OCI-LY7 (cell line): ENCODE measurements at regions not wholly inside any gene's neighbourhood (a gene's known extent, or its start where the extent isn't known, plus 50 kb on each side); places are given as distances from the start of the nearest gene placed in this dataset.

Experiments
- BruUV-seq: library from RNA; stranded (reverse); fragments of 400-500 nt; replicated peaks from 2 replicates; lab custom pipeline; 2021; lab: Mats Ljungman, UMichigan
- CTCF ChIA-PET: fragments of 300-600 bp; sonication (Branson Sonifier 250); formaldehyde crosslinking; loops from one replicate; lab custom pipeline; 2022; ENCODE audit warnings: antibody characterized with exemption; ENCODE audit not compliant: unreplicated experiment; lab: Charles Lee
- POLR2A ChIA-PET: fragments of 300-600 bp; sonication (Branson Sonifier 250); formaldehyde crosslinking; loops from one replicate; lab custom pipeline; 2022; ENCODE audit warnings: antibody characterized with exemption; lab: Charles Lee
- DNase-seq: peaks from one replicate; pipeline ENCODE4 v3.0.0-alpha.2; 2015; ENCODE audit warnings: low spot score
- H2AFZ ChIP-seq: fragments of 200-600 bp; sonication (generic), shearing (Covaris generic); 2 replicates; pipeline ENCODE4 v1.6.1; 2014; ENCODE audit warnings: mild to moderate bottlenecking, antibody characterized with exemption, low read length, moderate library complexity
- H3K27ac ChIP-seq: fragments of 200-600 bp; sonication (generic); 2 replicates; pipeline ENCODE4 v1.5.1; 2014; ENCODE audit warnings: mixed run types, low read depth, mild to moderate bottlenecking, moderate library complexity, low read length, inconsistent platforms; ENCODE audit not compliant: poor library complexity, severe bottlenecking
- H3K36me3 ChIP-seq: fragments of 200-600 bp; sonication (generic); 2 replicates; pipeline ENCODE4 v1.6.1; 2014; ENCODE audit warnings: mild to moderate bottlenecking, antibody characterized with exemption, low read length, moderate library complexity, mixed read lengths; ENCODE audit not compliant: insufficient read depth
- H3K4me1 ChIP-seq: fragments of 200-600 bp; sonication (generic); 2 replicates; pipeline ENCODE4 v1.5.1; 2014; ENCODE audit warnings: mild to moderate bottlenecking, low read length; ENCODE audit not compliant: insufficient read depth, poor library complexity, severe bottlenecking
- H3K4me2 ChIP-seq: fragments of 200-600 bp; sonication (generic); 2 replicates; pipeline ENCODE4 v1.6.1; 2014; ENCODE audit warnings: mild to moderate bottlenecking, low read length
- H3K4me3 ChIP-seq: fragments of 200-600 bp; sonication (generic); 2 replicates; pipeline ENCODE4 v1.5.1; 2014; ENCODE audit warnings: mild to moderate bottlenecking, low read depth, low read length; ENCODE audit not compliant: poor library complexity, severe bottlenecking
- H3K79me2 ChIP-seq: fragments of 200-600 bp; sonication (generic); 2 replicates; pipeline ENCODE4 v1.6.1; 2016; ENCODE audit warnings: low read depth, mild to moderate bottlenecking, low read length, moderate library complexity, mixed read lengths; ENCODE audit not compliant: insufficient read depth
- H3K9me2 ChIP-seq: fragments of 200-600 bp; sonication (generic); 2 replicates; pipeline ENCODE4 v1.6.1; 2016; ENCODE audit warnings: mild to moderate bottlenecking, low read length, mixed read lengths; ENCODE audit not compliant: insufficient read depth
- H3K9me3 ChIP-seq: fragments of 200-600 bp; sonication (generic); 2 replicates; pipeline ENCODE4 v1.6.1; 2014; ENCODE audit warnings: mild to moderate bottlenecking, mixed run types, low read length, mixed read lengths
- H4K20me1 ChIP-seq: fragments of 200-600 bp; sonication (generic); 2 replicates; pipeline ENCODE4 v1.6.1; 2014; ENCODE audit warnings: mild to moderate bottlenecking, antibody characterized with exemption, low read length, moderate library complexity, mixed read lengths; ENCODE audit not compliant: insufficient read depth
- CTCF ChIP-seq: fragments of 200-600 bp; sonication (generic); conservative IDR thresholded peaks from 2 replicates; pipeline ENCODE4 v1.5.1; 2014; ENCODE audit warnings: mild to moderate bottlenecking, antibody characterized with exemption, low read length, moderate library complexity, mixed read lengths
- EZH2phosphoT487 ChIP-seq: fragments of 200-600 bp; sonication (generic); IDR thresholded peaks from 2 replicates; pipeline ENCODE4 v1.6.1; 2018; ENCODE audit warnings: low read depth, borderline replicate concordance, mild to moderate bottlenecking, mixed run types, antibody characterized with exemption, low read length, moderate library complexity, mixed read lengths
- intact Hi-C: fragments of 100-400 bp; cut with micrococcal nuclease; formaldehyde crosslinking; loops from one replicate; pipeline ENCODE4 v1.10.0; 2022; ENCODE audit not compliant: unreplicated experiment

DNA sequence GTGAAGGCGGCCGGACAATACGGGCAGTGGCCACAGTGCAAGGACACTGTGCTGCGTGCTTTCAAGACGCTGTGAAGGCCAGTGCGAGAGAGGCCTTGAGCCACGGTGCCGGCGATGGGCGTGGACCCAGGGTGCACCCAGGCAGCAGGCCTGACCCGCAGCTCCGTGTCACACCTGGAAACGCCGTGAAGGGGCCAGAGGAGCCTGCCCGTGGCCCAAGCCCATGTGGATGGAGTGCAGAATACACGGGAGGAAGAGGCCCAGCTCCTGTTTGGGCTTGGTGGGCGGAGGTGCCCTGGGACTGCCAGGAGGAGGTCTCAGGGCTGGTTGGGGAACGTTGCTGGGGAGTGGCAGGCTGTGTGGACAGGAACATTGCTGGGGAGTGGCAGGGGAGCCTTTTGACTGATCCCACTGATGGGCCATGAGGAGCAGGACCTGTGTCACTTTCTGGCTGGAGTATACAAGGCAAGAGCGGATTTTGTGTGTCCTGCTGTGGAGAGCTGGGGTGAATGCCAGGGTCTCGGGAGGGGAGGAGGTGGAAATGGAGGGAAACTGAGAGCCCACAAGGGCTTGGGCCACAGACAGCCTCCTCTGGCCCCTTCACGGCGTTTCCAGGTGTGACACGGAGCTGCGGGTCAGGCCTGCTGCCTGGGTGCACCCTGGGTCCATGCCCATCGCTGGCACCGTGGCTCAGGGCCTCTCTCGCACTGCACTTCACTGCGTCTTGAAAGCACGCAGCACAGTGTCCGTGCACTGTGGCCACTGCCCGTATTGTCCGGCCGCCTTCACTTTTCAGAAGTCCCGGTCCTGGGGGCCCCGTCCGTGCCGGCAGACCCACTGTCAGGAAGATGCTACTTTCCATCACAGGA is 925.4 kb downstream of the BRD1 start:
- no peak for DNase-seq
- H3K4me3 ChIP-seq: no peak overlapping the region
- intact Hi-C loops: no loop called here
- POLR2A ChIA-PET: no interaction called here
- no peaks in the 10 kb centered on the region for H3K36me3 ChIP-seq
- no peak overlapping the region for H3K4me2 ChIP-seq
- no peaks in the 10 kb centered on the region for H3K9me3 ChIP-seq
- no peaks in the 10 kb centered on the region for H4K20me1 ChIP-seq
- H3K4me1 ChIP-seq: no peaks in the 10 kb centered on the region
- H3K79me2 ChIP-seq: no peaks in the 10 kb centered on the region
- BruUV-seq: no TSS peak
- H3K27ac ChIP-seq: no peak overlapping the region
- no peak overlapping the region for H2AFZ ChIP-seq
- TF ChIP-seq CTCF (no peak), EZH2phosphoT487 (no peak)
- no peaks in the 10 kb centered on the region for H3K9me2 ChIP-seq
- CTCF ChIA-PET: no interaction called here

- H2AFZ ChIP-seq: no peak overlapping the region
- no peak overlapping the region for H3K27ac ChIP-seq
- DNase-seq: no peak
- H3K4me3 ChIP-seq: no peak overlapping the region
- ChIA-PET CTCF (no interaction called here), POLR2A (no interaction called here)
- TF ChIP-seq CTCF: no peak
- no peak for TF ChIP-seq EZH2phosphoT487
- no peaks in the 10 kb centered on the region for H3K9me3 ChIP-seq
- H3K4me2 ChIP-seq: no peak overlapping the region
- no peaks in the 10 kb centered on the region for H4K20me1 ChIP-seq
- intact Hi-C loops: no loop called here
- no peaks in the 10 kb centered on the region for H3K36me3 ChIP-seq
- no peaks in the 10 kb centered on the region for H3K79me2 ChIP-seq
- no TSS peak for BruUV-seq
- no peaks in the 10 kb centered on the region for H3K9me2 ChIP-seq
- H3K4me1 ChIP-seq: no peaks in the 10 kb centered on the region
Measured at GRCh38 chr22:48901324-48901723, 926.3 kb downstream of the BRD1 start.

- H2AFZ ChIP-seq: no peak overlapping the region
- H3K79me2 ChIP-seq: no peaks in the 10 kb centered on the region
- no peaks in the 10 kb centered on the region for H3K9me2 ChIP-seq
- TF ChIP-seq EZH2phosphoT487 (no peak), CTCF (no peak)
- H3K36me3 ChIP-seq: no peaks in the 10 kb centered on the region
- no peaks in the 10 kb centered on the region for H3K9me3 ChIP-seq
- intact Hi-C loops: no loop called here
- ChIA-PET POLR2A (no interaction called here), CTCF (no interaction called here)
- H3K4me1 ChIP-seq: no peaks in the 10 kb centered on the region
- no peak for DNase-seq
- no peak overlapping the region for H3K4me2 ChIP-seq
- no TSS peak for BruUV-seq
- no peak overlapping the region for H3K27ac ChIP-seq
- no peaks in the 10 kb centered on the region for H4K20me1 ChIP-seq
- H3K4me3 ChIP-seq: no peak overlapping the region
Measured at GRCh38 chr22:48900626-48901025, 927.0 kb downstream of the BRD1 start.
